Fibroblast of villous mesenchyme (primary cell): ENCODE measurements at regions not wholly inside any gene's neighbourhood (a gene's known extent, or its start where the extent isn't known, plus 50 kb on each side); places are given as distances from the start of the nearest gene placed in this dataset.

ENCODE experiments used
- DNase-seq: peaks from one replicate; pipeline ENCODE4 v3.0.0-alpha.2; 2010; ENCODE audit warnings: low read depth
- H3K4me3 ChIP-seq: 2 replicates; pipeline ENCODE4 v1.5.1; 2011; ENCODE audit warnings: low read depth, mild to moderate bottlenecking, low read length
- CTCF ChIP-seq: IDR thresholded peaks from 2 replicates; pipeline ENCODE4 v1.5.1; 2012; ENCODE audit warnings: low read depth, mild to moderate bottlenecking, low read length; ENCODE audit not compliant: insufficient read depth

- H3K4me3 ChIP-seq = no peak overlapping the region
- TF ChIP-seq CTCF = no peak
- no peak for DNase-seq
Observed at GRCh38 chr1:98075626-98076025, 154.8 kb upstream of the DPYD start.

- no peak for TF ChIP-seq CTCF
- DNase-seq = no peak
- no peak overlapping the region for H3K4me3 ChIP-seq
Observed at GRCh38 chr1:98073823-98074222, 153.0 kb upstream of the DPYD start.

GRCh38 chr1:98073106-98073505 is 152.3 kb upstream of the DPYD start:
- no peak overlapping the region for H3K4me3 ChIP-seq
- no peak for TF ChIP-seq CTCF
- no peak for DNase-seq

GRCh38 chr1:98072047-98072446 is 151.2 kb upstream of the DPYD start:
- no peak for DNase-seq
- H3K4me3 ChIP-seq = no peak overlapping the region
- TF ChIP-seq CTCF = no peak

GRCh38 chr1:98068016-98068415 is 147.2 kb upstream of the DPYD start:
- no peak overlapping the region for H3K4me3 ChIP-seq
- TF ChIP-seq CTCF = no peak
- DNase-seq = no peak

GRCh38 chr1:98066911-98067310 is 146.1 kb upstream of the DPYD start:
- TF ChIP-seq CTCF = no peak
- no peak for DNase-seq
- H3K4me3 ChIP-seq = no peak overlapping the region

GRCh38 chr1:98059620-98060019 is 138.8 kb upstream of the DPYD start:
- H3K4me3 ChIP-seq = no peak overlapping the region
- no peak for TF ChIP-seq CTCF
- DNase-seq = no peak
